NCI-H1436 treated with DMSO at 0.1 percent for 48 hours (cell line): ENCODE measurements at regions not wholly inside any gene's neighbourhood (a gene's known extent, or its start where the extent isn't known, plus 50 kb on each side); places are given as distances from the start of the nearest gene placed in this dataset.
"Not testable (repeated sequence)": the region's sequence is repeated elsewhere in the genome, so short reads cannot be mapped to it uniquely, and the experiment has no call there.

Source experiments
- DNase-seq: peaks from one replicate; lab custom pipeline; 2025; lab: John Stamatoyannopoulos, UW

GRCh38 chr2:111251711-111252110, 131.0 kb downstream of the BCL2L11 start:
- DNase-seq: no peak

DNA sequence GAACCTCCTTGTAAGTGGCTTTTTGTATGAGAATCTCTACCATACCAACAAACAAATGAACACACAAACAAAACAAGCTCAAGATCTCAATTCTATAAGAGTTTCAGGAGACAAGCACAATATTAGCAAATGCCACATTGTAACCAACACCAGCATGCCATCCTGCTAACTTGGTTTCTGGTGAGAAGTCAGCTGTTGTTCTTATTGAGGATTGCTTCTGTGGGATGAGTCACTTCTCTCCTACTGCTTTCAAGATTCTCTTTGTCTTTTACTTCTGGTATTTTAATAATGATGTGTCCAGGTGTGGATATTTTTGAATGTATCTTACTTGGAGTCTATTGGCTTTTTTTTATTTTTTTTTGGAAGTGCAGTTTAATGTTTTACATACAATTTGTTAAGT, 131.7 kb downstream of the BCL2L11 start:
- DNase-seq: no peak

GRCh38 chr2:111254916-111255315, 134.2 kb downstream of the BCL2L11 start:
- DNase-seq: not testable (repeated sequence)

DNA sequence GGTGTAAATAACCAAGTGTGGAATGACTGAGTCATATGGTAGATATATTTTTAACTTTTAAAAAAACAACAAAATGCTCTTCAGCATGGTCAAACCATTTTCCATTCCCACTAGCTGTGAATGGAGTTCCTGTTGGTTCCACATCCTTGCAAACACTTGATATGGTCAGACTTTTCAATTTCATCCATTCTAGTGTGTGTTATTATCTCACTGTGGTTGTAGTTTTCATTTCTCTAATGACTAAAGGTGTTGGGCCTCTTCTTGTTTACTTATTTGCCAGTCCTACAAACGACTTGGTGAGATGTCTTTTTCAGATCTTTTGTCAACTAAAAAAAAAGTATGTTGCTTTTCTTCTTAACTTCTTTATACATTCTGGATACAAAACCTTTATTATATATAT, 135.9 kb downstream of the BCL2L11 start:
- DNase-seq: not testable (repeated sequence)

GRCh38 chr2:111257607-111258006, 136.9 kb downstream of the BCL2L11 start:
- DNase-seq: not testable (repeated sequence)

DNA sequence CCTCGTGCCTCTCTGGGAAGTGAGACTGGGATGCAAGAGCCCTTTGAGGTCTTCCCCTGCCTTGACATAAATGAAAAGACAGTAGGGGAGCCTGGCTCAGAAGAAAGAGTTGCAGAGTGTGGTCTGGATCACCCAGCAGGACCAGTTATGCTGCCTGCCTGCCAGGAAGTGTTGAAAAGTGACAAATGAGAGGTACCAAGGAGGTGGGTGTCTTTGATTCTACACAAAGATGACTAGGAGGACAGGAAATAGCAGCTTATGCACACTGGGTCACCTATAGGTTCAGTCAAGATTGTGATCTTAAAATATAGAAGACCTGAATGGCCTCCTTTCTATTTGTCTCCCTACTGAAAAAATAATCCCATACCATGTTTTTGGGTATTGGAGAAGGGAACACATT, 137.6 kb downstream of the BCL2L11 start:
- not testable (repeated sequence) for DNase-seq

DNA sequence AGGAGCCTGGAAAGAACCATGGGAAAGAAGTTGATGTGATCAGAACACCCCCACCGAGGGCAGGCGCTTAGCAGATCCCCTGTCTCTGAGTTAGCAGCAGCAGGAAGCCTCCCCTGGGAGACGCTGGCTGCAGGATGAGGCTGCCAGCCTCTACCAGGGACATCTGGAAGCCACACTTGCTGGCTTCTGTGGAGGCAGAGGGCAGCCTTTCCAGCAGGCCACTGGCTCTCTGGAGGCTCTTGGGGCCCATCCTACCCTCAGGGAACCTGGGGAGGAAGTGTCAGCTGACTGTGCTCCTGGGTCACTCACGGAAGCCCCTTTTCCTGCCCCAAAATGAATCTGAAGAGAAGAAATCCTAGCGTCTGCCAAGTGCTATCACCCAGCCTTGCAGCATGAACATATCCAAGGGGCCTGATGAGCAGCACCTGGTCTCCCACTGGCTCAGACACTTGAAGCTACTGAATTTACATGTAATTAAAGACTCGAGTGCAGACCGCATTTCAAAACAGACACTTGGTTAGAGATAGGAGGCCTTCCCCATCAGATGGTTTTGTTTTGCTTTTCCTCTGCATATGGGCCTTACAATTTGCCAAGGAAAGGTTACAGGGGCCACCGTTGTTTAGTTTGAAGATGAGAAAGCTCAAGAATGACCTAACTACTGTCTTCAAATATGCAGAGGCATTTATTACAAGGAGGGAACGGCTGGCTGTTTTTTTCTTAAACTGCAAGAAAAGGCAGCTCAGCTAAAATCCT, 142.1 kb downstream of the BCL2L11 start:
- not testable (repeated sequence) for DNase-seq

- not testable (repeated sequence) for DNase-seq
These were observed 142.8 kb downstream of the BCL2L11 start for GRCh38 chr2:111263380-111264017.

- DNase-seq: not testable (repeated sequence)
These were observed 144.2 kb downstream of the BCL2L11 start for GRCh38 chr2:111264956-111265355.

- not testable (repeated sequence) for DNase-seq
These were observed 145.8 kb downstream of the BCL2L11 start for GRCh38 chr2:111266556-111266955.

GRCh38 chr2:111267038-111267437, 146.3 kb downstream of the BCL2L11 start:
- not testable (repeated sequence) for DNase-seq

GRCh38 chr2:111269761-111270323, 149.1 kb downstream of the BCL2L11 start:
- DNase-seq: not testable (repeated sequence)

GRCh38 chr2:111270569-111270968, 149.9 kb downstream of the BCL2L11 start:
- DNase-seq: not testable (repeated sequence)

GRCh38 chr2:111271647-111272304, 151.1 kb downstream of the BCL2L11 start:
- DNase-seq: not testable (repeated sequence)

DNA sequence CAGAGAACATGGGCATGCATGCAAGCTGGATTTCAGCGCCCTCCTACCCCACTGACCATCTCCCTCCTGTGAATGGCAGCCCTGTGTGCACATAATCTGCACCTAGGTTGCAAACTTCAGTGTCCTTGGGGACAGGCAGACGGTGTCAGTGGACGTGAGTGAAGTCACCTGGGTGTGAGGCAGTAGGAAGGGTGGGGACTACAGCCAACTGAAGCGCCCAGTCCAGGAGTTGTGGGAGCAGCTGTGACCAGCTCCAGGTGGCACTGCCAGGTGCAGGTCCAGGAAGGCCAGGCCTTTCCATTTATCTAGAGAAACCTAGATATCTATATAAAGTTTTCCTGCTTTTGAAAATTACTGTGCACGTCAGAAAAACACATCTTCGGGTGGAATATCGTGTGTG, 152.3 kb downstream of the BCL2L11 start:
- DNase-seq: not testable (repeated sequence)

DNA sequence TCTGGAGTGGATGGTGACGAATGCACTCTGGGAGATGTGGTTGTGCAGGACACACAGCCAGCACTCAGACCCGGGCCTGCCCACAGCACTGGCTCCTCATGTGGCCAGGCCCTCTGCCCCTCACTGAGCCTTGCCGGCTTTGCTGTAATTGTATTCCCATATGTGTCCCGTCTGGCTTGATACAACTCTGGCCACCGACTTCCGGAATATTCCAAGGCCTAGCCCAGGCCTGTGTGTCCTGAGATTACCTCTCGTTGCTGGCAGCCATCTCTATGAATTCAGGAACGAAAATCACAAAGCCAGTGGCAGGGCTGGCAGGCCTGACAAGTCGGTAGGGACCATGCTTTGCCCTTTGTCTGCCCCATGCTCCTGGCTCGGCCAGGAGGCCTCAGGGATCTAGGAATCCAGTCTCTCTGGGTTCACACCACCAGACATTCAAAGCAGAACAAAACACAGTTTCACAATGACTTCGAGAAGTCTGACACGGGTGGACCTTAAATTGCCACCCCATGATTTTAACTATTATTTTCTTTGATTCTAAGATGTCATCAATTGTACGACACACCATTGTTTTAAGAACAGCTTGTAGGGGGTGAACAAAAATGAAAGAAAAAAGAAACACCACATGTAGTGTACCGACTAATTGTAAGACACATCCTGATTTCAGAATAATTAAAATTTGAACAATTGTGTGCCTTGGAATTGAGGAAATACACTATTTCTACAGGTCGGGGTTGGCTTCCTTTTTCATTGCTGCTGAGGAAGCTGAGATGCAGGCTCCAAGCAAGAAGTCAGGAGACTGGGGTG, 154.5 kb downstream of the BCL2L11 start:
- not testable (repeated sequence) for DNase-seq

GRCh38 chr2:111275854-111276171, 155.1 kb downstream of the BCL2L11 start:
- DNase-seq: not testable (repeated sequence)

DNA sequence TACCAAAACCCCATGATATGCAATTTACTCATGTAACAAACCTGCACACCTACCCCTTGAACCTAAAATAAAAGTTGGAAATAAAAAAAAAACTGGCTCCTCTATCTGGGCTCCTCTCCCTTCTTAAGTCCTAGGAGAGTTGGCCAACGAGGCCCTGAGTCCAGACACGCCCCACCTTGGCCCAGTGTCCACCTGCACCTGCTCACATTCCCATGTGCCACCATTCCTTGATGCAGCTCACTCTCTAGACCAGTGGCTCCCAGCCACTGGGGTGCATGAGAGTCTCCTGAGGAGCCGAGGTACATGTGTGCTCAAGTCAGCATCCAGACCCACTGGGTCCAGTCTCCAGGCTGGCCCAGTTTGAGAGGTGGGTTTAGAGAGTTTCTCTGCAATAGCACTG, 157.4 kb downstream of the BCL2L11 start:
- DNase-seq: not testable (repeated sequence)

DNA sequence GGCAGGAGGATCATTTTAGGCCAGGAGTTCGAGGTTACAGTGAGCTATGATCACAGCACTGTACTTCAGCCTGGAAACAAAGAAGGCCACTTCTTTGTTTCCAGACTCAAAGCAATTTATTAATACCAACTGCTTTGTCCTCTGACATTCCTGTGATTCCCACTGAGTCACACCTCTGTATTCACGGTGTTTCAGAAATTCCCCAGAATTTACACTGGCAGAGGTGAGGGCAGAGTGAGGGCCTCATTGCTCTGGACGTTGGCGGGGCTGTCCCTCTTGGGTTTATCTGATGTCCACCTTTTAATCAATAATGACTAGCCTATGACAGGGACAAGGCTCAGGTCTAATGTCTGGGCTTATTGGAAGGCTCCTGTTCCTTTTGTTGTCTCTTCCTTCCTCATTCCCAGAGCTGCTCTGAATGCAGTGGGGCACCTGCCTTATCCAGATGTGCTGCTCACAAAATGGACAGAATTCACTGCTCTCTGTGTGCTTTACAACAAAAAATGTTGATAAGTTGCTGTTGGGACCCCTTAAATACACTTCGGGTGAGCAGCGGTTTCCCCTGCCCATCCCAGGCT, 160.1 kb downstream of the BCL2L11 start:
- not testable (repeated sequence) for DNase-seq

DNA sequence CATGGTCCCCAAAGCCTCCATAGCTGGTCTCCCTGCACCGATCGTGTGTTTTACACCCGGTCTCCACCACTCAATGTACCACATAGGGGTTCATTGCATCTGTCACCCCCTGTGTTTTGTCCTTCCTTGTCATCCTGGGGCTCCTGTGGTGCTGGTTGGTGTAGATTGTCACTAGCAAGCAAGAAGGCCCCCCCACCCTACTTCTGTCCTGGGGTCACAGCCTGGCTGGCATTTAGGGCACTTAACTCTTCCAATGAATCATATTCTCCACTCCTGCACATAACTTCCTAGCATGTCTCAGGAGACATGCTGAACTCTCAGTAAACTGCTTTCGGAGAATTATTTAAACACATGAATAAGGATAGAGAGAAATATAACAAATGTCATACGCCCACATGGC, 161.4 kb downstream of the BCL2L11 start:
- not testable (repeated sequence) for DNase-seq
